ENCODE measurements at regions not wholly inside any gene's neighbourhood (a gene's known extent, or its start where the extent isn't known, plus 50 kb on each side); places are given as distances from the start of the nearest gene placed in this dataset.

GRCh38 chr10:43782814-43783213 is 134.1 kb upstream of the ZNF32 start:
- no peak for TF ChIP-seq POLR2A (IDR thresholded peaks at IDR 0.05)
- TF ChIP-seq, protein P1, sequence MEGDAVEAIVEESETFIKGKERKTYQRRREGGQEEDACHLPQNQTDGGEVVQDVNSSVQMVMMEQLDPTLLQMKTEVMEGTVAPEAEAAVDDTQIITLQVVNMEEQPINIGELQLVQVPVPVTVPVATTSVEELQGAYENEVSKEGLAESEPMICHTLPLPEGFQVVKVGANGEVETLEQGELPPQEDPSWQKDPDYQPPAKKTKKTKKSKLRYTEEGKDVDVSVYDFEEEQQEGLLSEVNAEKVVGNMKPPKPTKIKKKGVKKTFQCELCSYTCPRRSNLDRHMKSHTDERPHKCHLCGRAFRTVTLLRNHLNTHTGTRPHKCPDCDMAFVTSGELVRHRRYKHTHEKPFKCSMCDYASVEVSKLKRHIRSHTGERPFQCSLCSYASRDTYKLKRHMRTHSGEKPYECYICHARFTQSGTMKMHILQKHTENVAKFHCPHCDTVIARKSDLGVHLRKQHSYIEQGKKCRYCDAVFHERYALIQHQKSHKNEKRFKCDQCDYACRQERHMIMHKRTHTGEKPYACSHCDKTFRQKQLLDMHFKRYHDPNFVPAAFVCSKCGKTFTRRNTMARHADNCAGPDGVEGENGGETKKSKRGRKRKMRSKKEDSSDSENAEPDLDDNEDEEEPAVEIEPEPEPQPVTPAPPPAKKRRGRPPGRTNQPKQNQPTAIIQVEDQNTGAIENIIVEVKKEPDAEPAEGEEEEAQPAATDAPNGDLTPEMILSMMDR (IDR thresholded peaks at IDR 0.05) = no peak
